ENCODE measurements at regions not wholly inside any gene's neighbourhood (a gene's known extent, or its start where the extent isn't known, plus 50 kb on each side); places are given as distances from the start of the nearest gene placed in this dataset.

- Histone ChIP-seq H3K4me1 (no peaks in the 10 kb centered on the region), H3K4me3 (no peak overlapping the region), H3K9me3 (no peaks in the 10 kb centered on the region), H3K36me3 (no peaks in the 10 kb centered on the region), H3K27ac (replicated peaks in 1 of 4) (no peak overlapping the region), H3K27me3 (no peaks in the 10 kb centered on the region)
- intact Hi-C loops (cut with DNase I) = no loop called here
- 65% methylated on average over 3 of the region's 3 CpGs for WGBS
- TF ChIP-seq POLR2A (IDR thresholded peaks at IDR 0.05; ENCODE audit: low read depth) (no peak), POLR2AphosphoS5 (IDR thresholded peaks at IDR 0.05) (no peak), EP300 (IDR thresholded peaks at IDR 0.05) (no peak)
- TF ChIP-seq, protein P1, sequence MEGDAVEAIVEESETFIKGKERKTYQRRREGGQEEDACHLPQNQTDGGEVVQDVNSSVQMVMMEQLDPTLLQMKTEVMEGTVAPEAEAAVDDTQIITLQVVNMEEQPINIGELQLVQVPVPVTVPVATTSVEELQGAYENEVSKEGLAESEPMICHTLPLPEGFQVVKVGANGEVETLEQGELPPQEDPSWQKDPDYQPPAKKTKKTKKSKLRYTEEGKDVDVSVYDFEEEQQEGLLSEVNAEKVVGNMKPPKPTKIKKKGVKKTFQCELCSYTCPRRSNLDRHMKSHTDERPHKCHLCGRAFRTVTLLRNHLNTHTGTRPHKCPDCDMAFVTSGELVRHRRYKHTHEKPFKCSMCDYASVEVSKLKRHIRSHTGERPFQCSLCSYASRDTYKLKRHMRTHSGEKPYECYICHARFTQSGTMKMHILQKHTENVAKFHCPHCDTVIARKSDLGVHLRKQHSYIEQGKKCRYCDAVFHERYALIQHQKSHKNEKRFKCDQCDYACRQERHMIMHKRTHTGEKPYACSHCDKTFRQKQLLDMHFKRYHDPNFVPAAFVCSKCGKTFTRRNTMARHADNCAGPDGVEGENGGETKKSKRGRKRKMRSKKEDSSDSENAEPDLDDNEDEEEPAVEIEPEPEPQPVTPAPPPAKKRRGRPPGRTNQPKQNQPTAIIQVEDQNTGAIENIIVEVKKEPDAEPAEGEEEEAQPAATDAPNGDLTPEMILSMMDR (IDR thresholded peaks at IDR 0.05) = no peak
- DNase-seq (ENCODE audit: extremely low spot score) = no peak
These were observed 716.0 kb downstream of the LRFN5 start for GRCh38 chr14:42322531-42323284.

DNA sequence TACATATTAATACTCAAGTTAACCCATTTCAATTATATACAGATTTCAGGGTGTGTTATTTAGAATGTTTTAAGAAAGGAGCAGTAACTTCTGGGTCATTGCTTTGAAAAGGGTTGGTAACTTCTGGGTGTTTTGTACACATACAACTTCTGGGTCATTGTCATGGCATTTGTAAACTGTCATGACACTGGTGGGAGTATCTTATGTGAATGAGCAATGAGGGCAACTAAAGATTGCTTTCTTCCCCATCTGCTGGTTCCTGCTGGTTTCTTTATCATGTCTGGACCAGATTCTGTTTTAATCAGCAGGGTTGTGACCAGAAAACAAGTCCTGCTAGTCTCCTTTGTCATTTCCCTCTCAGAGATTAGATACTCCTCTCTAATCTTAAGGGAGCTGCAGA, 713.3 kb downstream of the LRFN5 start:
- H3K9me3 ChIP-seq = no peaks in the 10 kb centered on the region
- intact Hi-C loops (cut with DNase I) = no loop called here
- no peaks in the 10 kb centered on the region for H3K36me3 ChIP-seq
- no peaks in the 10 kb centered on the region for H3K27me3 ChIP-seq
- no peak overlapping the region for H3K27ac ChIP-seq (replicated peaks in 1 of 4)
- no peak for DNase-seq (ENCODE audit: extremely low spot score)
- TF ChIP-seq EP300 (IDR thresholded peaks at IDR 0.05) (no peak), POLR2A (IDR thresholded peaks at IDR 0.05; ENCODE audit: low read depth) (no peak)
- no peak overlapping the region for H3K4me3 ChIP-seq
- no peaks in the 10 kb centered on the region for H3K4me1 ChIP-seq

GRCh38 chr14:42316693-42317092, 710.0 kb downstream of the LRFN5 start:
- Histone ChIP-seq H3K27me3 (no peaks in the 10 kb centered on the region), H3K36me3 (no peaks in the 10 kb centered on the region), H3K27ac (replicated peaks in 1 of 4) (no peak overlapping the region), H3K4me3 (no peak overlapping the region), H3K4me1 (no peaks in the 10 kb centered on the region), H3K9me3 (no peaks in the 10 kb centered on the region)
- intact Hi-C loops (cut with DNase I) = no loop called here
- TF ChIP-seq, protein P1 (IDR thresholded peaks at IDR 0.05) = no peak
- no peak for TF ChIP-seq POLR2A (IDR thresholded peaks at IDR 0.05; ENCODE audit: low read depth)
- no peak for TF ChIP-seq EP300 (IDR thresholded peaks at IDR 0.05)
- TF ChIP-seq POLR2AphosphoS5 (IDR thresholded peaks at IDR 0.05) = no peak
- DNase-seq (ENCODE audit: extremely low spot score) = no peak

GRCh38 chr14:42311876-42312275, 705.2 kb downstream of the LRFN5 start:
- Histone ChIP-seq H3K36me3 (no peaks in the 10 kb centered on the region), H3K27ac (replicated peaks in 1 of 4) (no peak overlapping the region), H3K9me3 (peaks cover 0 to 19% (median 17%) of the 10 kb centered on the region in 4 donors), H3K4me3 (no peak overlapping the region), H3K4me1 (no peaks in the 10 kb centered on the region), H3K27me3 (no peaks in the 10 kb centered on the region)
- no peak for DNase-seq (ENCODE audit: extremely low spot score)
- TF ChIP-seq POLR2AphosphoS5 (IDR thresholded peaks at IDR 0.05) (no peak), EP300 (IDR thresholded peaks at IDR 0.05) (no peak), POLR2A (IDR thresholded peaks at IDR 0.05; ENCODE audit: low read depth) (no peak)
- TF ChIP-seq, protein P1 (IDR thresholded peaks at IDR 0.05) = no peak
- intact Hi-C loops (cut with DNase I) = no loop called here
- WGBS = 91% methylated on average over 9 of the region's 9 CpGs

DNA sequence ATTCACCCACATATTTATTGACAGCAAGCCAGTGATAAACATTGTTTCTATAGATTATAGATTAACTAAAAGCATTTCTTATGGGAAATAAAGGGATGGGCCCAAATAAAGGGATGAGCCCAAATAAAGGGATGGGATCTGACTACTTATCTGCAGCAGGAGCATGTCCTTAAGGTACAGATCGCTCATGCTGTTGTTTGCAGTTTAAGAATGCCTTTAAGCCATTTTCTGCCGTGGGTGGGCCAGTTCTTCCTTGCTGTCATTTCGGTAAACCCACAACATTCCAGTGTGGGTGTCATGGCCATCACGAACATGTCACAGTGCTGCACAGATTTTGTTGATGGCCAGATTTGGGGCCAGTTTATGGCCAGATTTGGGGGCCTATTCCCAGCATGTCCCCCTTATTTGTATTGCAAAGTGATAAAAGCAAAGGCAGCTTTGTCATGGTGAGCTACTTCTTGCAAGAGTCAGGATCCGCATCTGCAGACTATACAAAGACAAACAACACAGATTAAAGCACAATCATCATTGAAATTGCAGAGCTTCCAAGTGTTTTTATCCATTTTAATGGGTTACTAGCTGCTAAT, 700.7 kb downstream of the LRFN5 start:
- intact Hi-C loops (cut with DNase I) = no loop called here
- Histone ChIP-seq H3K9me3 (peaks cover 0 to 25% (median 21%) of the 10 kb centered on the region in 4 donors), H3K27me3 (no peaks in the 10 kb centered on the region), H3K4me1 (no peaks in the 10 kb centered on the region), H3K4me3 (no peak overlapping the region), H3K27ac (replicated peaks in 1 of 4) (no peak overlapping the region), H3K36me3 (no peaks in the 10 kb centered on the region)
- 81% methylated on average over 4 of the region's 5 CpGs for WGBS
- DNase-seq (ENCODE audit: extremely low spot score) = no peak
- TF ChIP-seq, protein P1 (IDR thresholded peaks at IDR 0.05) = no peak
- TF ChIP-seq POLR2A (IDR thresholded peaks at IDR 0.05; ENCODE audit: low read depth) (no peak), POLR2AphosphoS5 (IDR thresholded peaks at IDR 0.05) (no peak), EP300 (IDR thresholded peaks at IDR 0.05) (no peak)
